Neural progenitor cell (in vitro differentiated cells): ENCODE measurements at regions not wholly inside any gene's neighbourhood (a gene's known extent, or its start where the extent isn't known, plus 50 kb on each side); places are given as distances from the start of the nearest gene placed in this dataset.

Experiments used
- CTCF ChIP-seq: fragments of 200-600 bp; sonication (generic); IDR thresholded peaks from 2 replicates; pipeline ENCODE4 v1.5.1; 2017; ENCODE audit warnings: antibody characterized with exemption, mild to moderate bottlenecking
- EZH2 ChIP-seq: fragments of 200-600 bp; sonication (generic); IDR thresholded peaks from 2 replicates; pipeline ENCODE4 v1.6.1; 2017; ENCODE audit warnings: antibody characterized with exemption, mild to moderate bottlenecking, moderate library complexity

DNA sequence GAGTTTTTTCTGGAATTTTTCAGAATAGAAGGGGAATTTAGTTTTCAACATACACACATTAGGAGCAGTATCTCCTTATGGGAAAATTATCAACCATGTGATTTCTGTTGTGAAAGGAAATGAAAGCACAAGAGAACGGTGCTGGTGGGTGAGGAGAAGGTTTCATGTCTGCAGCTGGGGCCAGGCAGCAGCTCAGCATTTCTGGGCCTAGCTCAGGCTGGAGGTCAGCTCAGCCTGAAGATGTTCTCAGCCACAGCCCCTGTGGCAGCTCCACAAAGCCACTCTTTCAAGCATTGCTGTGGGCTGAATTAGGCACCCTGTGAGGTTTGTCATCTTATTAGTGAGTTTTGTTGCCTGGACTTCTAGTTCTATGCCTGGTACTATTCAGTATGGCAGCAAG lies 90.3 kb downstream of the DIRAS2 start:
- TF ChIP-seq CTCF, result no peak
- TF ChIP-seq EZH2, result no peak
